SK-N-SH (cell line): ENCODE measurements at regions not wholly inside any gene's neighbourhood (a gene's known extent, or its start where the extent isn't known, plus 50 kb on each side); places are given as distances from the start of the nearest gene placed in this dataset.

ENCODE experiments used
- CTCF ChIP-seq: fragments of 200-600 bp; sonication (generic); IDR thresholded peaks from 2 replicates; pipeline ENCODE4 v1.6.1; 2017; ENCODE audit warnings: antibody characterized with exemption, mild to moderate bottlenecking, moderate library complexity
- GABPA ChIP-seq: IDR thresholded peaks from 2 replicates; pipeline ENCODE4 v1.4.0; 2012; ENCODE audit warnings: low read depth, mild to moderate bottlenecking
- MXI1 ChIP-seq: IDR thresholded peaks from 2 replicates; pipeline ENCODE4 v1.6.1; 2012; ENCODE audit warnings: mild to moderate bottlenecking, low read depth, low read length, improper control_type of control experiment
- NFIC ChIP-seq: IDR thresholded peaks from 2 replicates; pipeline ENCODE4 v1.4.0; 2012; ENCODE audit warnings: borderline replicate concordance
- POLR2AphosphoS5 ChIP-seq: IDR thresholded peaks from 2 replicates; pipeline ENCODE4 v1.6.1; 2012; ENCODE audit warnings: low read depth, low read length
- REST ChIP-seq: IDR thresholded peaks from 2 replicates; pipeline ENCODE4 v1.6.1; 2012; ENCODE audit warnings: mild to moderate bottlenecking, low read depth, low read length, moderate library complexity
- SMC3 ChIP-seq: IDR thresholded peaks from 2 replicates; pipeline ENCODE4 v1.6.1; 2012; ENCODE audit warnings: low read depth, low read length, improper control_type of control experiment
- TAF1 ChIP-seq: IDR thresholded peaks from 2 replicates; pipeline ENCODE4 v1.6.1; 2012; ENCODE audit warnings: low read depth, mild to moderate bottlenecking, low read length, moderate library complexity, borderline replicate concordance
- USF1 ChIP-seq: IDR thresholded peaks from 2 replicates; pipeline ENCODE4 v1.4.0; 2012; ENCODE audit warnings: low read depth, borderline replicate concordance
- YY1 ChIP-seq: IDR thresholded peaks from 2 replicates; pipeline ENCODE4 v1.4.0; 2012; ENCODE audit warnings: low read depth, mild to moderate bottlenecking

GRCh38 chr15:99449514-99449913 is 116.3 kb upstream of the MEF2A start:
- TF ChIP-seq CTCF: no peak
- TF ChIP-seq POLR2AphosphoS5: no peak
- TF ChIP-seq GABPA: no peak
- no peak for TF ChIP-seq TAF1
- no peak for TF ChIP-seq MXI1
- TF ChIP-seq YY1: no peak
- TF ChIP-seq USF1: no peak
- no peak for TF ChIP-seq NFIC
- TF ChIP-seq SMC3: no peak
- TF ChIP-seq REST: no peak
